Endothelial cell of umbilical vein (primary cell): ENCODE measurements at regions not wholly inside any gene's neighbourhood (a gene's known extent, or its start where the extent isn't known, plus 50 kb on each side); places are given as distances from the start of the nearest gene placed in this dataset.

Experiments
- BruUV-seq: library from RNA; stranded (reverse); fragments of 400-500 nt; replicated peaks from 2 replicates; lab custom pipeline; 2021; lab: Mats Ljungman, UMichigan
- CTCF ChIA-PET: fragments of 300-600, 350-600 bp; sonication (Branson Sonifier 250); formaldehyde crosslinking; loops from one replicate; lab custom pipeline; 2021; ENCODE audit warnings: antibody characterized with exemption, inconsistent platforms; lab: Charles Lee
- POLR2A ChIA-PET: fragments of 300-600, 350-600 bp; sonication (Branson Sonifier 250); formaldehyde crosslinking; loops from one replicate; lab custom pipeline; 2021; ENCODE audit warnings: antibody characterized with exemption, inconsistent platforms; lab: Charles Lee
- DNase-seq: peaks from one replicate; pipeline ENCODE4 v3.0.0-alpha.2; 2011; ENCODE audit warnings: low read depth, low spot score
- FAIRE-seq: peaks from 2 replicates; lab custom pipeline; 2011; peaks lifted over from hg19 to GRCh38; lab: Jason Lieb, UNC
- H2AFZ ChIP-seq: 2 replicates; pipeline ENCODE4 v1.6.0; 2012; ENCODE audit warnings: low read depth, low read length, control low read depth, inconsistent platforms
- H3K27ac ChIP-seq: 2 replicates; pipeline ENCODE4 v1.5.1; 2011; ENCODE audit warnings: low read depth, mild to moderate bottlenecking, control low read depth, low read length, moderate library complexity; ENCODE audit not compliant: insufficient read depth
- H3K27me3 ChIP-seq, 2 experiments: 2 replicates each; pipeline versions ENCODE4 v1.6.0 to v1.6.1; 2011; ENCODE audit warnings: low read length in 2 of 2, mixed read lengths in 1 of 2; ENCODE audit not compliant: control insufficient read depth in 2 of 2, insufficient read depth in 2 of 2
- H3K36me3 ChIP-seq, 2 experiments: 2 replicates in 1 of 2; 3 replicates in 1 of 2; pipeline ENCODE4 v1.5.1; 2011; ENCODE audit warnings: low read length in 2 of 2, mild to moderate bottlenecking in 1 of 2, moderate library complexity in 1 of 2; ENCODE audit not compliant: control insufficient read depth in 2 of 2, insufficient read depth in 2 of 2; ENCODE audit errors: extremely low read depth in 1 of 2
- H3K4me1 ChIP-seq: 3 replicates; pipeline ENCODE4 v1.5.1; 2011; ENCODE audit warnings: mild to moderate bottlenecking, low read length; ENCODE audit not compliant: control insufficient read depth, insufficient read depth; ENCODE audit errors: extremely low read depth
- H3K4me2 ChIP-seq: 2 replicates; pipeline ENCODE4 v1.6.1; 2011; ENCODE audit warnings: low read length, control low read depth, mixed read lengths; ENCODE audit not compliant: insufficient read depth
- H3K4me3 ChIP-seq, 3 experiments: fragments of 200-600 bp in 1 of 3; sonication (generic), shearing (Covaris generic) in 1 of 3; replicated peaks in 1 of 3; 2 replicates each; pipeline ENCODE4 v1.5.1; 2011 to 2016; ENCODE audit warnings: control low read depth in 3 of 3, low read length in 3 of 3, mild to moderate bottlenecking in 2 of 3, inconsistent platforms in 1 of 3, low read depth in 1 of 3, moderate library complexity in 1 of 3; ENCODE audit not compliant: insufficient read depth in 1 of 3
- H3K79me2 ChIP-seq: 2 replicates; pipeline ENCODE4 v1.6.0; 2012; ENCODE audit warnings: low read length, inconsistent platforms; ENCODE audit not compliant: control insufficient read depth, insufficient read depth
- H3K9ac ChIP-seq: replicated peaks from 2 replicates; pipeline ENCODE3; 2011; ENCODE audit warnings: low read length, control low read depth; ENCODE audit not compliant: insufficient read depth; ENCODE audit errors: extremely low read depth
- H3K9me1 ChIP-seq: replicated peaks from 3 replicates; pipeline ENCODE4 v1.6.0; 2011; ENCODE audit warnings: mild to moderate bottlenecking, low read length; ENCODE audit not compliant: control insufficient read depth, insufficient read depth; ENCODE audit errors: extremely low read depth
- H3K9me3 ChIP-seq: replicated peaks from 2 replicates; pipeline ENCODE4 v1.5.1; 2012; ENCODE audit warnings: low read length, inconsistent platforms; ENCODE audit not compliant: control insufficient read depth, insufficient read depth
- H4K20me1 ChIP-seq: replicated peaks from 2 replicates; pipeline ENCODE3; 2011; ENCODE audit warnings: mild to moderate bottlenecking, low read length; ENCODE audit not compliant: control insufficient read depth, insufficient read depth; ENCODE audit errors: extremely low read depth
- CTCF ChIP-seq, 2 donors: IDR thresholded peaks; 1 replicate in 1 of 2; 2 replicates in 1 of 2; pipeline ENCODE4 v1.5.1; 2011; ENCODE audit warnings: low read length in 2 of 2, mild to moderate bottlenecking in 2 of 2, moderate library complexity in 2 of 2, control low read depth in 1 of 2, inconsistent platforms in 1 of 2, low read depth in 1 of 2; ENCODE audit not compliant: insufficient read depth in 1 of 2; ENCODE audit errors: extremely low read depth in 1 of 2
- EZH2 ChIP-seq: IDR thresholded peaks from 2 replicates; pipeline ENCODE4 v1.6.1; 2012; ENCODE audit warnings: borderline replicate concordance, low read depth, mild to moderate bottlenecking, moderate library complexity, low read length, inconsistent platforms; ENCODE audit not compliant: severe bottlenecking
- FOS ChIP-seq: IDR thresholded peaks from 2 replicates; pipeline ENCODE4 v1.6.1; 2011; ENCODE audit warnings: mild to moderate bottlenecking, low read length, moderate library complexity, borderline replicate concordance; ENCODE audit not compliant: insufficient read depth
- GATA2 ChIP-seq: IDR thresholded peaks from 2 replicates; pipeline ENCODE4 v1.7.0; 2011; ENCODE audit warnings: low read depth, mild to moderate bottlenecking, moderate library complexity, mixed read lengths, low read length; ENCODE audit not compliant: insufficient read length, insufficient read depth
- MAX ChIP-seq: IDR thresholded peaks from 2 replicates; pipeline ENCODE4 v1.6.1; 2011; ENCODE audit not compliant: insufficient read depth, insufficient read length
- POLR2AphosphoS5 ChIP-seq: IDR thresholded peaks from 2 replicates; pipeline ENCODE4 v1.6.1; 2012; ENCODE audit warnings: low read depth, mild to moderate bottlenecking, control low read depth, low read length, moderate library complexity; ENCODE audit not compliant: insufficient read depth
- dilution Hi-C: fragments of 300-500 bp; cut with MboI; formaldehyde crosslinking; loops from one replicate; pipeline ENCODE4 v1.15.0; 2019; ENCODE audit warnings: low sequenced_read_pairs; ENCODE audit not compliant: extremely low pct_ligation_motif_present
- intact Hi-C: fragments of 100-400 bp; cut with micrococcal nuclease; formaldehyde crosslinking; loops from one replicate; pipeline ENCODE4 v1.10.0; 2022

GRCh38 chr4:188691811-188692210 is 552.6 kb downstream of the TRIML1 start:
- Histone ChIP-seq H3K79me2 (no peaks in the 10 kb centered on the region), H3K27ac (no peak overlapping the region), H3K27me3 (no peaks in the 10 kb centered on the region), H2AFZ (no peak overlapping the region), H4K20me1 (no peaks in the 10 kb centered on the region), H3K36me3 (no peaks in the 10 kb centered on the region), H3K9me1 (no peaks in the 10 kb centered on the region), H3K4me1 (no peaks in the 10 kb centered on the region), H3K9me3 (peaks cover 2% of the 10 kb centered on the region), H3K9ac (no peak overlapping the region), H3K4me3 (no peak overlapping the region), H3K4me2 (no peak overlapping the region)
- ChIA-PET POLR2A (no interaction called here), CTCF (no interaction called here)
- FAIRE-seq: no peak
- BruUV-seq: no TSS peak
- dilution Hi-C loops (no loop called here), intact Hi-C loops (no loop called here)
- no peak for DNase-seq
- TF ChIP-seq POLR2AphosphoS5 (no peak), GATA2 (no peak), MAX (no peak), FOS (no peak), CTCF (IDR thresholded peaks at IDR 0.05; ENCODE audit: extremely low read depth in 1 of 2, insufficient read depth in 1 of 2, low read depth in 1 of 2, low read length in 2 of 2) (no peak), EZH2 (no peak)
